ENCODE measurements at regions not wholly inside any gene's neighbourhood (a gene's known extent, or its start where the extent isn't known, plus 50 kb on each side); places are given as distances from the start of the nearest gene placed in this dataset.

DNA sequence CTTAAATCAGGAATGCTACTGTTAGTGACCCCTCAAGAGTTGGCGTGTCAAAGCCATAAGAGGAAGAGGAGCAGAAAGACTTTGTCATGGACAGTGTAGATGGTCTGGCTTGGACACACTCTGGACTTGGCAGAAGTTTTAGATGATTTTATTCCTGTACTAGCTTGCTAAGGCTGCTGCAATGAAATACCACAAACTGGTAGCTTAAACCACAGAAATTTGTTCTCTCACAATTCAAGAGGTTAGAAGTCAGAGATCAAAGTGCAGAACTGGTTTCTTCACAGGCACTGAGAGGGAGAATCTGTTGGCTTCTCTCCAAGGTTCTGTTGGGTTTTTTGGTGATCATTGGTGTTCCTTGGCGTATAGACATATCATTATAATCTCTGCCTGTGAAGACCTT lies 869.8 kb upstream of the B3GALT2 start:
- TF ChIP-seq, protein P1, sequence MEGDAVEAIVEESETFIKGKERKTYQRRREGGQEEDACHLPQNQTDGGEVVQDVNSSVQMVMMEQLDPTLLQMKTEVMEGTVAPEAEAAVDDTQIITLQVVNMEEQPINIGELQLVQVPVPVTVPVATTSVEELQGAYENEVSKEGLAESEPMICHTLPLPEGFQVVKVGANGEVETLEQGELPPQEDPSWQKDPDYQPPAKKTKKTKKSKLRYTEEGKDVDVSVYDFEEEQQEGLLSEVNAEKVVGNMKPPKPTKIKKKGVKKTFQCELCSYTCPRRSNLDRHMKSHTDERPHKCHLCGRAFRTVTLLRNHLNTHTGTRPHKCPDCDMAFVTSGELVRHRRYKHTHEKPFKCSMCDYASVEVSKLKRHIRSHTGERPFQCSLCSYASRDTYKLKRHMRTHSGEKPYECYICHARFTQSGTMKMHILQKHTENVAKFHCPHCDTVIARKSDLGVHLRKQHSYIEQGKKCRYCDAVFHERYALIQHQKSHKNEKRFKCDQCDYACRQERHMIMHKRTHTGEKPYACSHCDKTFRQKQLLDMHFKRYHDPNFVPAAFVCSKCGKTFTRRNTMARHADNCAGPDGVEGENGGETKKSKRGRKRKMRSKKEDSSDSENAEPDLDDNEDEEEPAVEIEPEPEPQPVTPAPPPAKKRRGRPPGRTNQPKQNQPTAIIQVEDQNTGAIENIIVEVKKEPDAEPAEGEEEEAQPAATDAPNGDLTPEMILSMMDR (IDR thresholded peaks at IDR 0.05; ENCODE audit: borderline replicate concordance, extremely low read depth, low read length, poor library complexity, severe bottlenecking), result no peak
- no peak for TF ChIP-seq EZH2 (IDR thresholded peaks at IDR 0.05; ENCODE audit: borderline replicate concordance, low read depth, low read length, severe bottlenecking)
